NCI-H2029 (cell line): ENCODE measurements at regions not wholly inside any gene's neighbourhood (a gene's known extent, or its start where the extent isn't known, plus 50 kb on each side); places are given as distances from the start of the nearest gene placed in this dataset.

Experiments used
- DNase-seq: peaks from one replicate; lab custom pipeline; 2025; lab: John Stamatoyannopoulos, UW

DNA sequence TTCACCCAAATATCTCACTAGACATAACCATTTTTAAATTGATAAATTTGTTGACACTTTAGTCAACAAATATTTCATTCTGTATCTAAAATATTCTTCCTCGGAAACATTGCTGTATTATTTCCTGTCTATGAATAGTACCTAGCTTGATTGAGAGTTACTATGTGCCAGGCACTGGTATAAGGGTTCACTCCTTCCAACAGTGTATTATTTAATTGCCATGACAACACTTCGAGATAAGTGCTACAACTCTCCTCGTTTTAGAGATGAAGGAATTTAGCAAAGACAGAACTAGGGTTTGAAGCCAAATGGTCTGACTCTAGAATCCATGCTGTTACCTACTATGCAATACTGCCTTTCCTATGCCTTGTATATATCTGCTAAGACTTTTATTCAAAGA is 287.2 kb downstream of the YTHDC2 start:
- DNase-seq: no peak

DNA sequence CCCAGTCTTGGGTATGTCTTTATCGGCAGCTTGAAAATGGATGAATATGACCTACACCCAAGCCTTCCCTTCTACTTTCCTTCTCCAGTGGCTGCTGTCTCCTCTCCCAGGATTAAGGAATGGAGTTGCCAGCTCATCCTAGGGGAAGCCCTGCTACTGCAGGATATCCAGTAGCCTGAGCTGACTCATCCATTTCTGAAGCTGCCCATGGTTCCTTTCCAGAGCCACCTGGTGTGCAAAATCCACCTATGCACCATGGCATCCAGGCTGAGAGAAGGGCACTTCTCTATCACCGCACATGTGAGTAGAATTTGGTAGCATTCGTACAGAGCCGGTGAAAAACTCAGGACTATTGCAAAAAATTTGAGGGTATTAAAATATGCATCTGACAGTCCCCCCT is 290.8 kb downstream of the YTHDC2 start:
- DNase-seq: no peak

DNA sequence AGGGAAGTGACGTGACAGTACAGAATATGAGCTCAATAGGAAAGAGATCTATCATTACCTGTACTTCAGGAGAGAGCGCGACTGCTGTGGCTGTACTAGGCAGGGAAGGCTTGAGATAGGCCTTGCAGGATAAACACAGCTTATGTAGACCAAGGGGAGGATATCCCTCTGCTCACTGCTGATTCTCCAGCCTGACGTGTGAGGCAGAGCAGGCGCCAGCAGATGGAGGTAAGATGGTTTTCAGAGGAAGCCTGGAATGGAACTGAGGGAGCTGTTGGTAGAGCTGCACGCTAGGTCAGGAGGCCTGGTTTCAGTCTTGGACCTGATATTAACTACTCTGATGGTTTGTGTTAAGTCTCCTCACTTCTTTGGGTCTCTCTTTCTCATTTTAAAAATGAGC is 291.4 kb downstream of the YTHDC2 start:
- no peak for DNase-seq

DNA sequence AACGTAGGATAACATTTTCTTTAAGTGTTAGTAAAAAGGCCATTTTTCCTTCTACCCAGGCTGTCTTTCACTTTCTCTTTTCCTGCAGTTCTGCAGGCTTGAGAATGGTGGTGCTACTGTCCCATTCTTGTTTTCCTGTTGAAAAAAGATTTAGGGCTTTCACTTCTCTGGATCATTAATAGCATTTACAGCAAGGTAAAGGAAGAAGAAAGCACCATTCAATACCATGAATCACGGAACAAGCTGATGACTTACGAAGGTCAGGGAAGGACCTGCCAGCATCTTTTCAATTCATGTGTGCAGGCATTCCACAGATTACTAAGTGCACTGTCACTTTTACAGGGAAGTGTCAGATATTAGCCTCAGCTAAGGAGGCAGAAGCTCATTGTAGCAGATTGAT is 292.8 kb downstream of the YTHDC2 start:
- DNase-seq: no peak

DNA sequence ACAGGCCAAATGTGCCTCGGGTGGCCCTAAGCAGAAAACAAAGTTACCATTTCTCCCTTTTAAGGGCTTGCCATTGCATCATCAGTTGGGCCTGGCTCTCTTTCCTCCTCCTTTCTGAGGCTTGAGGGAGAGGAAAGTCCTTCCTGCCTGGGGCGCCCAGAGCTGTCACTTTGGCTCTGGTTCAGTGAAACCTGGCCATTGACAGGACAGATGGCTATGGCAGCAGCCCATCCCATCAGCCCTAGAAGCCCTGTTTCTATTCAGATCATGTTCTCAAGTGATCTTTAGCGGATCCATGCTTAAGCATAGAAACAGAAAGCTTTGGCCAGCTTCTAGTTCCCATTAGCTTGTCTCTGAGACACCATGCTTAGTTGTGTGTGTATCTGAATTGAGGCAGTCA is 293.4 kb downstream of the YTHDC2 start:
- no peak for DNase-seq

DNA sequence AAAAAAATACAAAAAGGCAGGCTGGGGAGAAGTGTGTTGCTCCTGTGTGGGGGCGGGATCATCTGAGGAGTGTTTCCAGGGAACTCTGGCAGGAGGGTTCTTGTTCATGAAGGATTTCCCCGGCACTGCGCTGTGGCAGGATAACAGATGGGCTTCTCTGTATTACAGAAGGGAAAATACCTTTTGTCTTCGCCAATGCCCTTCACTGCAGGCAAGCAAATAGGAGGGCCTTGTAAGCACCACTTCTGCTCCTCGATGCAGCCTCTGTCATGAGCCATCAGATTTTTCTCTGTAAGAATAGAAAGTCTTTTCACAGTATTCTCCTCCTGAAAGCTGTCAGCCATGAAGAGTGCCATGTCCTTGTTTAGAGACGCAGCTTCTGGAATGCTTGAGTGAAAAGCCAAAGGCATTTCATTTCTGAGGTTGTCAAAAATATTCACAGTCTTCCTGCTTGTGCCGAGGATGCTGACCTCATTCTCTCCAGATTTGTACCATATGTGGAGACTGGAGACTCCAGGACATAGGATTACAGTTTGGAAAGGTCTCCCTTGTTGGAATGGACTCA is 294.0 kb downstream of the YTHDC2 start:
- no peak for DNase-seq

DNA sequence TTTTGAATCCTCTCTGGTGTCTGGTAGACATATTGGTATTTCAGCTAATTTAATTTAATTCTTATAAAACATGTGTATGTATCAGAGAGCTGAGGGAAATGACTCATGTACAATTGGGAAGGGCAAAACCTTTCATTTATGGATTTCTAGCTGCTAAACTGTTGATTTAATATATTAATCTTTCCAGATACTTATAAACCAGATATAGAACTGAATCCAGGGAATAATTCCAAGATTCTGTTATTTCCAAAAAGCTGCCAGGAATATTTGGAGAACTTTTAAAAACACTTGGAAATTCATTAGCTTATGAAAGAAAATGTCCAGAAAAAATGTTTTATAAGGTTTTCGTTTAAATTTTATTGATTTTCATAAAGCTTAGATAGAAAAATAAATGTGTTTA is 295.5 kb downstream of the YTHDC2 start:
- no peak for DNase-seq

DNA sequence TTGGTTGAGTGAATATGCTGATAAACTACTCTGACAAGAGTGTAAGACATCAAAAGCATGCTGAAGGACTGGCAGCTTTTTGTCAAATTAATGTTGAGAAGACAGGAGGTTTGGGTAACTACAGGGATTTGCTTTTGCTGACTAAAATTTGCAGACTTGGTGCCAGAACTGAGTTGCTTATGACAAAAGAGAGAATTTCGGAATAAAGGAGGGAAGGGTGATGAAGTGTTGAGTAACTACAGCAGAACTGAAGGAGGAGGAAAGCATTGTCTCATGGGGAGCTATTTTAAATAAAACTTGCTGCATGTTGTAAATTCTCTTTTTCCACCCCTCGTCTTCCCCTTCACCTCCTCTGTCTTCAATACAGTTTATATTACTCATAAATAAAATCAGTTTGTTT is 296.1 kb downstream of the YTHDC2 start:
- no peak for DNase-seq

DNA sequence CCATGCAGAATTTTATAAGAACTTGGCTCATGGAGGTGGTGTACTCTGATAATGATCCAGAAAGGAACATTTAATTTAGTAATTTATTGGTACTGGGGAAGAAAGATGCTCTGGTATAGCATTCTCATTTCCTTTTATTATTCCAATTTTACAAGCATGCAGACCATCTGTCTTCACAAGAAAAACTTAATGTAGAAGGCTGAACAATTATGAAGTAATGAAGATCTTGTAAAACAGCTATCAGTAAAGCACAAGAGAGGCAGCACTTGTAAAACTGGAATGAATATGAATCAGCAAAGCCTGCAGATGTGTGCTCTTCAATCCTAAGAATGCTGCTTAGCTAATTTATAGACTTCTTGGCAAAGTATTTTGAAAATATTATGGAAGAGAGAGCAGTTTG is 300.0 kb downstream of the YTHDC2 start:
- DNase-seq: no peak

DNA sequence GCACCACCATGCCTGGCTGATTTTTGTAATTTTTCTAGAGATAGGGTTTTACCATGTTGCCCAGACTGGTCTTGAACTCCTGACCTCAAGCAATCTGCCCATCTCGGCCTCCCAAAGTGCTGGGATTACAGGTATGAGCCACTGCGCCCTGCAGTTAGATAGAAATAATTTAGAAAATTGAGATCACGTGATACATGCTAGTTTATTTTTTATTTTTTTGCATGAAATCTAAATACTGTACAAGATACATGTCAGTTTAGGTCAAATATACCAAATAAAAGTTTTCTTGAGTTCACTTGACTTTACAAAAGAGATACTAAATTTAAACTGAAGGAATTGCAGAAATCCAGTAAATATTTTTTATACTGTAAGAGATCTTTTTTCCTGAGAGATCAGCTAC is 304.2 kb downstream of the YTHDC2 start:
- DNase-seq: no peak

DNA sequence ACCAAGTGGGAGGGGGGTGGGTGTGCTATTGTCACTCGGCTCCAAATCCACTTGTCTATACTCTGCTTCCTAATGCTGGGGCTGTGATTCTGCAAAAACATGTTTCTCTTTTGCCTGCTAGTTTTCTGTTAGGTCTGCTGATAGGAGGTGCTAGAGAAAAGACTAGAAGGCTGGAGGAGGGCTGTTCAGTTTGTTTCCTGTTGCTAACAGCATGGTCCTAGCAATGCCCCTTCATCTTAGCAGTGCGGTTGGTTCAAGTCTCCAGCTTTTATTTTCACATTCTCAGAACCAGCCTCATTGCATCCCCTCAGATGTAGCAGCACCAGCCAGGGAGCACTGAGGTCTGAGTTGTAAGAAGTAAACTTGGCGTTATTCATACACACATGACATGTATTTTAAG is 310.2 kb downstream of the YTHDC2 start:
- no peak for DNase-seq

DNA sequence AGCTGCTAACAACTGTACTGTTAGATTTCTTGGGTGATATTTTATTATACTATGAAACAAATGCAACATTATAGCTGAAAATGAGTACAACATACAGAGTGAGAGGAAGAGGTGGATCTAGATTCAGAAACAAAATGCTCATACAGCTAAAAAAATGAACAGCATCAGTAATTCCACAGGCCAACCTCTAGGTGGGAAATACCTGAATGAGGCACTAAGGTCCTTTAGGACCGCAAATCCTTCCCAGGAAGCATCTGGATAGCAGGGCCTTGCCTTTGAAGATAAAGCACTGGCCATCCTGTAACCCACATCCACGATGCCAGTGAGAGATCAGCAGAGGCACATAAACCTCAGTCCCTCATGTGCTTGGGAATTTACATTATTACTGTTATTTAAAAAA is 310.8 kb downstream of the YTHDC2 start:
- no peak for DNase-seq

DNA sequence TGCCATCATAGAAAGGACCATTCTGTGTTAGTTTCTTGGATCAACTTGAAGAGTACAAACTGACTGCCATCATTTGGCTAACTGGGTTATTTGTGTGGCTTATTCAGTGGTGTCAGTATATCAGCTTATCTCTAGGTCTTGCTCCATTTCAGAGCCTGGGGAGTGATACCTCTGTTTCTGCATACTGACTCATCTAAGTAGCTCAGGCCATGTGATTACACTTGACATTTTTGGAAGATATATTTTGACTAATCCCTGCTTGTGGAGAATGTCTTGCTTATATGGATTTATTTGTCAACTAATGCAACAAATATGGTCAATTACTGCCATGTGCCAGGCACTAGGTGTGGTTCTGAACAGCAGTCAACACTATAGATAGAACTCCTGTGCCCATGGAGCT is 311.7 kb downstream of the YTHDC2 start:
- no peak for DNase-seq

DNA sequence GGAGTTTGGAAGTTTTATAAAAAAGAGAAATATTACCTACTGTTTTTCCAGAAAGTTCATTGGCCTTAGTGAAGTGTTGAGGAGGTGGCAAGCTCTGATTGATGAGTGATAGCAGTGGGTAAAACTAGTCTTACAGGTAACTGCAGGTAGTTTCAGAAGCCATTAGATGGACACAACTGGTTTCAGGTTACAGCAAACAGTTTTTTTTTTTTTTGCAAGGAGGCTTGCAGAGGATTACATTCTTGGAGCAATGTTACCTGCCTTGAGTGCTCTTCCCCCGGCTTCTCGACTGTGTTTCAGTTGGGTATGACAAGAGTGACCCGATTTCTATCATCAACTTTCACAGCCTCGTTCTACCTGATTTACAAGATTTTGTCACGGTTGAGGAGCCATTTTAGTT is 333.4 kb downstream of the YTHDC2 start:
- no peak for DNase-seq

DNA sequence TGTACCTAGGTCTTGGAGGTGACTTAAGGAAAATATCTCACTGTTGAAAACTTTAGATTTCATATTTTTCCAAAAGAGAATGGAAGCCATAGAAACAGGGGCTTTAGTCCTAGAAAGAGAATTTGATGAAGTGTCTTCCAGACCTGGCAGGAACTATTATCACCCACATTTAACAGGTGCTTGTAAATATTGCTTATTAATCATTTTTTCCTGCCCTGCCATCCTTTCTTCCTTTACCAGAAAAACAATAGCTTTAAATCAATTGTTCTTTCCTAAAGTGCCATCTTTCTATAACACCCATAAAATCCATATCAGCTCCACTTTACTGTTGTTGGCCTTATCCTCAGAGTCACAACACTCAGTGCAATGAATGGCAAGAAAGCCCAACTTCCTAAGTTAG is 350.9 kb downstream of the YTHDC2 start:
- DNase-seq: no peak

DNA sequence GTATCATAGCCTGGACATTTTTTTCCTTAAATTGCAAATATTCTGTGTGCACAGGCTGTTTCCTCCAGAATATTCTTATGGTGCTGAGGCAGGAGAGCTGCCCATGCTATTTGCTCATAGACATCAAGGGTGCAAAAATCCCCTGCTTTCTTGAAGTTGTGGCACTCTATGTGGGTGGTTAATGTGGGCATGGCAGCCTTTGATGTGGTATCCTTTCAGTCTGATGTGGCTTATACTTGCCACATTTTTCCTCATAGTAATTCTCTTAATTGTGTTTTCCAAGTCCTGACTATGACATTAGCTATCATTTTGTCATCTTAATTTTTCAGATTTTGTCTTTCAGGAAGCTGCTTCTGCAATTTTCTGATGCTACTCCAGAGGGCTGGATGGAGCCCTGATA is 353.3 kb downstream of the YTHDC2 start:
- no peak for DNase-seq

DNA sequence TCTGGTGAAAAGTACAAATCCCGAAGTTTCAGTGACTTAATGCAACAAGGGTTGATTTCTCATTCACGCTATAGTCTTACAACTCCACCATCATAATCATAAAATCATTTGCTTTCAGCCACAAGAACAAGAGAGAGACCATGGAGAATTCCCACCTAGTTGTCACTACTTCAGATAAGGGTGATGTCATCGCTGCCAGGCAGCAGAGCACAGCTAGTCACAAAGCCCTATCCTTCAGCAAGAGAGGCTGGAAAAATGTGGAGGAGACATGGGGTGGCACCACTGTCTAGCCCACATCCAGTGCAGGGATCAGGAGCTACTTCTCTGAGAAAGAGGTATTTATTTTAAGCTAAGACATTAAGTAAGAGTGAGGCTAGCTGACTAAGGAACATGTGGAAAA is 356.1 kb downstream of the YTHDC2 start:
- DNase-seq: no peak

DNA sequence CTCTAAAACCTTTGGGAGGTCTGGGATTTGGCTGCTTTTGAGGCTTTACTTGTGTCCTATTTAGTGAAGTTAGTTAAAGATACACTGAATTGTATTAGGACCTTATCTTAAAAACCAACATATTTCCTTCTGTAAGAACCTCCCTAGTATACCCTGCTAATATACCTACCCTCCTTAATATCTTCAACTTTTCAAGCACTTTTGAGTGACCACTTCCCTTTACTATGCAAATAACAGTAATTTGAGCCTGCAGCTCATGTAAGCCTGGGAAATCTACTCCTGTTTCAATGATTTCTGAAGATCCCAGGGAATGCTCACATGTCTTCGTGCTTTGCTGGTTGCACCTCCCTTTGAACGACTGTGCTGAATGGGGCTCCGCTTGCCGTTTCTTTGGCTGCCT is 358.5 kb downstream of the YTHDC2 start:
- no peak for DNase-seq

DNA sequence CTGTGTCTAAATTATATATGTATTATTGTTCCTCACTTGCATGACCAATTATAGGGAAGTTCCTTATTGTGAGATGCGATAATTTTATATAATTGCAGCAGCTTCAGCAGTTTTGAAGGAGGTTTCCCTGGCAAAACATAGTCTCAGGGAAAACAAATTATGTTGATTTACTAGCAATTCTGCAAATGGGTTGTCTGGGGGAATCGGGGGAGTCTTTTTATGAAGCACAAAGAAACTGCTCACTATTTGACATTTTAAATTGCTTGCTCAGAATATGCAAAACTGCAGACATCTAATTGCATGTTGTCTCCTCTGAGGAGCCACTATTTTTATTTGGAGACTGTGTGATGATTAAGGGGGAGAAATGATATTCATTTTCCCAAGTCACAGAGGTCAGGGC is 361.6 kb downstream of the YTHDC2 start:
- DNase-seq: no peak

DNA sequence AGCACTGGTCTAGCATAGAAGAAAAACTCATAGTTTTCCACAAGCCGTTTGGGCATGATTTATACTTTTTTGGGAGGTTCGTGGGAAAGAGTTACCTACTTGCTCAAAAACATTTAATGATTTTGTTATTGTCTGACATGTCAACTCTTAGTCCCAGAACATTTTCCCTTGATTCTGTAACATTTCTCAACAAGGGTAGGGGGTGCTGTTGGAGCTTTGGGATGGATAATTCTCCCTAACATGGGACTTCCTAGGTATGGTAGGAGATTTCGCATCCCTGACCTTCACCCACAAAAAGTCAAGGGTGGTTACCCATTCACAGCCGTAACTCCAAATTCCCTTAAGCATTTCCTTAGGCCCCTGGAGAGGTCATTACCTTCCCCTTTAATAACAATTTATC is 378.0 kb downstream of the YTHDC2 start:
- DNase-seq: no peak

DNA sequence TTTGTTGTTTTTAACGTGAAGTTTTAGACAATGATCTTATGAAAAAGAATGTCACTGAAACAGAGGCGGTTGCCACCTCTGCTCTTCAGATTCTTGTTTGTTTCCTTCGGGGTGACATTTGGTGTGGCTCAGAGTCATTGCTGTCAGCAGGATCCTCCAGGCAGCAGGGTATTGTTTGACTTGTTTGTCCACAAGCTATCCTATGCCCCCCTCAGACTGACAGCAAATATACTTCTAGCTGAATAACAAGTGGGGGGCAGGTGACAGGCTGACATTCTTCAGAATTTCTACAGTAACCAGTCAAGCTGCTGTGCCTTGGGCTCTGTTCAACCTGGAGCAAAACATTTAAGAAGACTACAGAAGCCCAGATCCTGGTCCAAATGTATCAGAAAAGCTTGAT is 383.3 kb downstream of the YTHDC2 start:
- no peak for DNase-seq

DNA sequence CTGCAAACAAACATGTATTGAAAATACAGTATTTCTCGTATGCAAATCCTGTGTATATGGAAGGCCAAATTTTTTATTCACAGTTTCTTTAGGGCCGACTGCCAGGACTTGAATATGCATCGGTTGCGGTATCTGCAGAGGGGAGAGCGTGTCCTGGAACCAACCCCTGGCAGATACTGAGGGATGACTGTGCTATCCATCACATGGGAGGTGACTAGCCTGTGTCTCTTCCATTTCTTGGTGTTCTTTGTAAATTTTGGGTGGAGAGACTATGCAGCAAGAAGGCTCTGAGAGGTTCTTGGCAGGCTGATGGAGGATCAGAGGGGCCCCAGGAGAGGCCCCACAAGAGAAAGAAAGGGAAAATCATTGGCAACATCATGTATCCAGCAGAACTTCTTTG is 384.3 kb downstream of the YTHDC2 start:
- no peak for DNase-seq

DNA sequence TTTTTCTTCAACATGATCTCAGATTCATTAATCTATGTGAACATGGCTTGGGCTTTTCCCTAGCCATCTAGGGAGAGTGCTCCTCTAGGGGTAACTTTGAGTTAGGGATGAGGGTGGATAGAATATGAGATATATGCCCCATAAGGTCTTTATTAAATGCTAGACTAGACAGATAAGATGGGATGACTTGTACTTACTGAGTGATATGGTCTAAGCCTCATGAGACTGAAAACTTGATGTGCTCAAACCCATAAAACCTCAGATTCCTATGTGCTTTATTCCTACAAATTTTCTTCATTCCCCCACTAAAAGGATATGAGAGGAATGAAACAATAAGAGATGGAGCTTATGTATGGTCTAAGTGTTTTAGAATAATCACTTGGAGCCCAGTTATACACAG is 386.6 kb downstream of the YTHDC2 start:
- no peak for DNase-seq

DNA sequence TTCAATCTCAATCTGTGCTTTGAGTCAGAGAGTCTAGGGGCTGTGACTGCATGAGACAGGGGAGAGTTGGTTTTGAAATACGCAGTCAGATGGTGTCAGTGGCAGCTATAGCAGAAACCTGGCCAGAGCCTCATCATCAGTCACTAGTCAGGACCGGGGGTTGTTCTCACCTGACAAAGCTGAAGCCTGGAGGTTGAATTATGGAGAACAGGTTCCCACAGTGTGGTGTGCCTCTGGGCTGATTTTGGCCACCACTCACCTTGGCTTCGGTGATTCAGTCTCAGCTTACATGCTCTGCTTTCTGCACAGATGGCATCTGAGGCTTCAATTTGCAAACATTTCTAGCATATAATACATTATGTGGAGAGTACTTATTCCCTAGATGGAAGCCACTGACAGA is 387.3 kb downstream of the YTHDC2 start:
- no peak for DNase-seq

DNA sequence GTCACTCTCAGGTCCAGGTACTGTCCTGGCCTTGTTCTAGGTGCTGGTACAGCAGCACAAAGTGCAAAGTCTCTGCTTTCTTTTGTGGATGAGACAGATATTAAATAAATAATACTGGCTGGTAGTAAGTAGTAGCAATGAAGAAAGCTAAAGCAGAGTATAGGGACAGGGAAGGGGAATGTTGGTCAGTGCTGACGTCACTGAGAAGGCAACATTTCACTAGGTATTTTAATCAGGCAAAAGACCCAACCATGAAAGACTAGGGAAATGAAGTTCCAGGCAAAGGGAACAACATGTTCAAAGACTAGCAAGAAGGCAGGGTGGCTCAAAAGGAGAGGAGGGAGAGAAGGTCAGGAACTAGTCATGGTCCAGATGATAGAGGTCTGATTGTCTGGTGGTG is 388.2 kb downstream of the YTHDC2 start:
- DNase-seq: no peak
